HG02571 (cell line): ENCODE measurements at regions not wholly inside any gene's neighbourhood (a gene's known extent, or its start where the extent isn't known, plus 50 kb on each side); places are given as distances from the start of the nearest gene placed in this dataset.
A peak's percentile ranks its signal among the peaks of the same experiment; 100 is the strongest.
"Not testable (repeated sequence)": the region's sequence is repeated elsewhere in the genome, so short reads cannot be mapped to it uniquely, and the experiment has no call there.

Experiments
- ATAC-seq: cut with Tn5 transposase; IDR thresholded peaks from one replicate; pipeline ENCODE4 v1.9.1; 2021; ENCODE audit warnings: mild to moderate bottlenecking, moderate library complexity; ENCODE audit not compliant: unreplicated experiment

- ATAC-seq, result peak; percentile 50
Observed at GRCh38 chr6:137707590-137708360, 159.3 kb upstream of the TNFAIP3 start.

- no peak for ATAC-seq
Observed at GRCh38 chr6:137708481-137708880, 158.6 kb upstream of the TNFAIP3 start.

GRCh38 chr6:137709424-137710236, 157.4 kb upstream of the TNFAIP3 start:
- ATAC-seq, result no peak

GRCh38 chr6:137711972-137712371, 155.1 kb upstream of the TNFAIP3 start:
- ATAC-seq, result no peak

DNA sequence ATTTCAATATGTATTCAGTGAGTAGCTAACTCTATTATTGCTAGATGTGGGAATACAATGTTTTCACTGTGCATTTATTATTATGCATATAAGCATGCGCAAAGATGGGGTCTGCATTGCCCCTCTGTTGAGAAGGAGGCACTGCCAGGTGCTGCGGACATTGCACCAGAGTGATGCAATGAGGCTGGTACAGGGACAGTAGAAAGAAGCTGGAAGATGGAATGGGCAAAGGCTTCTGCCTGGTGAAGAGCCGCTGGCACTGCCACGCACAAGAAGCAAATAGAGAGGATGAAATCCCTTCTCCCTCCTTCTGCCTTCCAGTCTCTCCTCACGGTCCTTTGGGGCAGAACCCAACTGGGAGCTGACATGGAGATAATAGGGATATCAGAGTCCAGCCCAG, 154.5 kb upstream of the TNFAIP3 start:
- ATAC-seq, result no peak

DNA sequence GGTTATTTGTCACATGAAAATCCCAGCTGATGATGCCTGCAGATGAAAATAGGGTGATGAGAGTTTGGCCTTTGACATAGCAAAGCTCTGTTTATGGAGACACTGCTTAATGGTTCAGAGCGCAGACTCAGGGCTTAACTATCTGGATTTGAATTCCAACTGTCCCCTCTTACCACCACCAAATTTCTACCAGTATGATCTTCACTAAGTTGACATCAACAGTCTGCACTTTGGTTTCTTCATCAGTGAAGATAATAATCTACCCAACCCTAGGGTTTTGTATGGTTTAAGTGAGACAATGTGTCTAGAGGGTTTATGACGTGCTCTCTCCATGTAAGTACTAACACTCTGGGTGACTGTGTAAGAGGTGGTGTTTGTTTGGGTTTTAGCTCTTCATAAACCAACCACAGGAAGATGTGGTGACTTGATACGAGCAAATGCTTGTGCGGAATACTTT, 151.4 kb upstream of the TNFAIP3 start:
- no peak for ATAC-seq

- no peak for ATAC-seq
Observed at GRCh38 chr6:137717074-137718073, 149.7 kb upstream of the TNFAIP3 start.

- ATAC-seq, result not testable (repeated sequence)
Observed at GRCh38 chr6:137718903-137719302, 148.2 kb upstream of the TNFAIP3 start.

GRCh38 chr6:137722749-137723272, 144.2 kb upstream of the TNFAIP3 start:
- ATAC-seq, result no peak

DNA sequence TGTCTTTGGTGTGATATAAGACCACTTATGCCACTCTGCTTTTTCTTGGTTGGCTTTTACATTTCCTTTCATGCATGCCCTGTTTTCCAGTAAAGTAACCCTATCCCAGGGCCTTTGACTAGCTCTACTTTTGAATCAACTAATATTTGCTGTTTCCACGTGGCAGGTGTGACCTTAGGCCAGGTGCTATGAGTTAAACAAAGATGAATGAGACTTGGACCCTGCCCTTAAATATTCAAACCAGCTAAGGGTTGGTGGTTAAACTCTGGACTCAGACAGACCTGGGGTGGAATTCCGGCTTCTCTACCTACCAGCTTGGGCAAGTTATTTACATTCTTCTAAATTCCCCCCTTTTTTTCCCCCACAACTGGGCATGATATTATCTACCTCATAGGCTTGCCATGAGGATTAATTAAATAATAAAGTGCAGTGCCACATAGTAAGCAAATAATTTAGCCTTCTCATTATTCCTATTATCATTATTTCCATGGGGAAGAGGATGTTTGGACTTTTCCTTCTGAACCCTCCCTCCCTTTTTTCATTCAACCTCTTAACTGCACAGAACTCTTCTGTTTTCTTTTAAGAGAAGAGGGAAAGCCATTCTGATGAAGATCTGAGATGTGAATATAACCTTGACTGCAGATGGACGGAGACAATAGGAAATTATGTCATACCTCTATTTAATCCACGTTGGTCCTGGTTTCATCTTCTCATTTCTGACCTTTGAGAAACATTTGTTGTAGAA, 143.6 kb upstream of the TNFAIP3 start:
- no peak for ATAC-seq

DNA sequence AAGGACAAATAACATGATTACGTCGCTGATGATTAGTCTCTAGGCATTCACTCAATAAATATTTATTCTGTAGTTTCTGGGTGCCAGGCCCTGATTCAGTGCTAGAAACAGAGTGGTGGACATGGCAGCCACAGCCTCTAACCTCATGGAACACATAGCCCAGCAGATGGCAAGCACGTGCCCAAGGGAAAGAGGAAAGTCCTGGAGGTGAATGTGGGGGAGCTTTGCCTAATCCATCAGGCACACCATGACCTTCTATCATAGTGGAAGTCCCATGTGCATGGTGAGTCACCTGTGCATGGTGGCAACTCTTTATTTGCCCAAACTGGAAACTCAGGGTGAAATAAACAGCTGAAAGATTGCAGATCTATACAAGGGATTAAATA, 143.0 kb upstream of the TNFAIP3 start:
- ATAC-seq, result no peak

GRCh38 chr6:137724495-137725211, 142.4 kb upstream of the TNFAIP3 start:
- ATAC-seq, result no peak

DNA sequence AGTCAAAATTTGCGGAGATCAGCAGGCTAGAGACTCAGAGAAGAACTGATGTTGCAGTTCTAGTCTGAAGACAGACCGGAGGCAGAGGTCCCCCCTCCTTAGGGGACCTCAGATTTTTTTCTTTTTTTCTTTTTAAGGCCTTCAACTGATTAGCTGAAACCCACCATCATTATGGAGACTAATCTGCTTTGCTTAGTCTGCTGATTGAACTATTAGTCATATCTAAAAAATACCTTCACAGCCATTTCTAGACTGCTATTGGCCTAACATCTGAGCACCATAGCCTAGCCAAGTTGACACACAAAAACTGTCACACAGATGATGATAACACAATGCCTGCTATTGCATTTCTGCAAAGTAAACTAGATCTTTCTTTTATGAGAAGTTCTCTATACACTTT, 141.1 kb upstream of the TNFAIP3 start:
- no peak for ATAC-seq

GRCh38 chr6:137726582-137726981, 140.5 kb upstream of the TNFAIP3 start:
- no peak for ATAC-seq

GRCh38 chr6:137727216-137727765, 139.8 kb upstream of the TNFAIP3 start:
- ATAC-seq, result no peak

DNA sequence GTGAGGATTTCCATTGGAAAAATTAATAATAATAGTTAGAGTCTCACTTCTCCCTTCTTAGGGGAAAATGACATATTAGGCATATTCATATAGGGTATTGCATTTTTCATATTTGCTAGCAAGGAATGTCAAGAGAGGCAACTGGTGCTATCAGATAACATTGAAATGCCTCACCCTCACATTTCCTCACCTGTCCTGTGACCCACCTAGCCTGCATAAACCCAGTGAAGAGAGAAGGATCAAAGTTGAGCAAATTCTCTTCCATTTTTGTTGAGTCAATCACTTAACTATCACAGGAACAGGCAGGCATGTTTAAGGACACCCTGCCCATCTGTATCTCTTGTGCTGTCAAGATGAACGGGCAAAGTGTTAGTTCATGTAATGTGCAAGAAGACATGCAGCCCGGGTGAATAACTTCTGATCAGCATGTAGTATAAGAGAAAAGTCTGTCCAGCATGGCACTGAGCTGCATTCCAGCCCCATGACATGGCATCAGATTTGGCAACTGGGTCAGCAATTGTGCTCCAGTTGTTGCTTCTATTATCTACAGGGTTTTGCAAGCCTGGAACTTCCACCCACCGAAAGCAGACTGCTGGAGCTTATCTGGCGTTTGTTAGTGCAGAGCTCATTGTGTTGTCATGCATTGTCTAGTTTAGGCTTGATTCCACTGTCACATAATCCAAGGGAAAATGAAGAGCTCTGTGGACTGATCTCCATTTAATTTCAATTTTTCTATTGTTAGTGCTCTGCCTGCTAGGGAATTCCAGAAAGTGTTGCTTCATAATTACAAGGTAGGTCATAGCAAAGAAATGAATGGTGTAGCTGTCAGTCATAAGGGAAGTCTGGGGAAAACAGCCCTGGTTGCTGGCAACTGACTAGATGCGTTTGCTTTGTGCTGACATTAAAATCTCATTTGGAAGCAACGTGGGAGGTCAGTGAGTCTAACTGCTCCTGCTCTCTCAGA, 138.4 kb upstream of the TNFAIP3 start:
- ATAC-seq, result no peak

- no peak for ATAC-seq
Observed at GRCh38 chr6:137729866-137730629, 137.0 kb upstream of the TNFAIP3 start.
